CD4-positive, alpha-beta T cell treated with Interleukin-15 for 1 hour (primary cell): ENCODE measurements at regions not wholly inside any gene's neighbourhood (a gene's known extent, or its start where the extent isn't known, plus 50 kb on each side); places are given as distances from the start of the nearest gene placed in this dataset.

ENCODE experiments used
- DNase-seq: peaks from one replicate; pipeline ENCODE4 v3.0.0-alpha.2; 2020

- DNase-seq: no peak
Measured at GRCh38 chr20:6657904-6658303, 109.6 kb upstream of the BMP2 start.

- DNase-seq: no peak
Measured at GRCh38 chr20:6657111-6657510, 110.4 kb upstream of the BMP2 start.

GRCh38 chr20:6654513-6655252 lies 112.8 kb upstream of the BMP2 start:
- DNase-seq: no peak

GRCh38 chr20:6651561-6651960 lies 115.9 kb upstream of the BMP2 start:
- no peak for DNase-seq

GRCh38 chr20:6651016-6651415 lies 116.5 kb upstream of the BMP2 start:
- DNase-seq: no peak

GRCh38 chr20:6646021-6646636 lies 121.4 kb upstream of the BMP2 start:
- no peak for DNase-seq

GRCh38 chr20:6644813-6645628 lies 122.5 kb upstream of the BMP2 start:
- no peak for DNase-seq

- DNase-seq: no peak
Measured at GRCh38 chr20:6641012-6641411, 126.5 kb upstream of the BMP2 start.

- DNase-seq: no peak
Measured at GRCh38 chr20:6637160-6637579, 130.3 kb upstream of the BMP2 start.

- no peak for DNase-seq
Measured at GRCh38 chr20:6636209-6637159, 131.0 kb upstream of the BMP2 start.

GRCh38 chr20:6635034-6635736 lies 132.3 kb upstream of the BMP2 start:
- no peak for DNase-seq

- no peak for DNase-seq
Measured at GRCh38 chr20:6632187-6632586, 135.3 kb upstream of the BMP2 start.

GRCh38 chr20:6630514-6630913 lies 137.0 kb upstream of the BMP2 start:
- DNase-seq: no peak

GRCh38 chr20:6629564-6629963 lies 137.9 kb upstream of the BMP2 start:
- DNase-seq: no peak

- DNase-seq: no peak
Measured at GRCh38 chr20:6626805-6627204, 140.7 kb upstream of the BMP2 start.

GRCh38 chr20:6623989-6624388 lies 143.5 kb upstream of the BMP2 start:
- no peak for DNase-seq

GRCh38 chr20:6622041-6622440 lies 145.4 kb upstream of the BMP2 start:
- no peak for DNase-seq

GRCh38 chr20:6618051-6618450 lies 149.4 kb upstream of the BMP2 start:
- no peak for DNase-seq

- no peak for DNase-seq
Measured at GRCh38 chr20:6616421-6616820, 151.1 kb upstream of the BMP2 start.

- DNase-seq: no peak
Measured at GRCh38 chr20:6614836-6615235, 152.7 kb upstream of the BMP2 start.

GRCh38 chr20:6613280-6613861 lies 154.1 kb upstream of the BMP2 start:
- DNase-seq: no peak

- no peak for DNase-seq
Measured at GRCh38 chr20:6612606-6612923, 154.9 kb upstream of the BMP2 start.
